Epithelial cell of prostate (primary cell): ENCODE measurements at regions not wholly inside any gene's neighbourhood (a gene's known extent, or its start where the extent isn't known, plus 50 kb on each side); places are given as distances from the start of the nearest gene placed in this dataset.
"Not testable (repeated sequence)": the region's sequence is repeated elsewhere in the genome, so short reads cannot be mapped to it uniquely, and the experiment has no call there.

ENCODE experiments used
- DNase-seq: peaks from one replicate; pipeline ENCODE4 v3.0.0-alpha.2; 2011; ENCODE audit warnings: low read depth, low spot score
- H3K27ac ChIP-seq: fragments of 450-650 bp; 2 replicates; pipeline ENCODE4 v1.5.1; 2017; ENCODE audit warnings: mild to moderate bottlenecking

DNA sequence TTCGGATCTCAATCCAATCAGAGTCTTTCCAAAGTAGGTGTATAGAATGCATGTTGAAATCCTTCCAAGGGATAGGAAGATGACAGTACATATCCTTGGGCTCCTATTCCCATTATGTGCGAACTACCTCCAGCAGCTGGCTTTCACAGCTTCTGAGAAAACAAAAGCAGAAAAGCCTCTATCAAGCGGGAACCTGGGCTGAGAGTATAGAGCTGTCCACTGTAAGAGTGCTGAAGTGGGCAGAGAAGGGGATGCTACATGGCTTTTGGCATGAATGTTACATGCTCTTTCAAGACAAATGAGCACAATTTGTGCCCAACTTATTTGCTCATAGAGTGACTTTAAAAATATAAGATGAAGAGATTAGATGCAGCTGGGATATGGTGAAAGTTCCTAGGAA, 993.5 kb downstream of the CDH8 start:
- H3K27ac ChIP-seq: no peak overlapping the region
- DNase-seq: no peak

DNA sequence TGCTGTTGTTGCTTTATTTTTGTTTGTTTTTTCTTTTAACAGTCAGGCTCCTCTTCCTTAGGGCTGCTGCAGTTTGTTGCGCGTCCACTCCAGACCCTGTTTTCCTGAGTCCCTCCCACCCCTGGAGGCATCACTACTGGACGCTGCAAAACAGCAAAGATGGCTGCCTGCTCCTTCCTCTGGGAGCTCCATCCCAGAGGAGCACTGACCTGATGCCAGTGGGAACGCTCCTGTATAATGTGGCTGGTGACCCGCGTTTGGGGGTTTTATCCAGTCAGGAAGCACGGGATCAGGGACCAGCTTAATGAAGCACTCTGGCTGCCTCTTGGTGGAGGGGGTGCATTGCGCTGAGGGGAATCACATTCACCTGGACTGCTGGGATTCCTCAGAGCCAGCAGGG, 1005.6 kb downstream of the CDH8 start:
- DNase-seq: no peak
- no peak overlapping the region for H3K27ac ChIP-seq

DNA sequence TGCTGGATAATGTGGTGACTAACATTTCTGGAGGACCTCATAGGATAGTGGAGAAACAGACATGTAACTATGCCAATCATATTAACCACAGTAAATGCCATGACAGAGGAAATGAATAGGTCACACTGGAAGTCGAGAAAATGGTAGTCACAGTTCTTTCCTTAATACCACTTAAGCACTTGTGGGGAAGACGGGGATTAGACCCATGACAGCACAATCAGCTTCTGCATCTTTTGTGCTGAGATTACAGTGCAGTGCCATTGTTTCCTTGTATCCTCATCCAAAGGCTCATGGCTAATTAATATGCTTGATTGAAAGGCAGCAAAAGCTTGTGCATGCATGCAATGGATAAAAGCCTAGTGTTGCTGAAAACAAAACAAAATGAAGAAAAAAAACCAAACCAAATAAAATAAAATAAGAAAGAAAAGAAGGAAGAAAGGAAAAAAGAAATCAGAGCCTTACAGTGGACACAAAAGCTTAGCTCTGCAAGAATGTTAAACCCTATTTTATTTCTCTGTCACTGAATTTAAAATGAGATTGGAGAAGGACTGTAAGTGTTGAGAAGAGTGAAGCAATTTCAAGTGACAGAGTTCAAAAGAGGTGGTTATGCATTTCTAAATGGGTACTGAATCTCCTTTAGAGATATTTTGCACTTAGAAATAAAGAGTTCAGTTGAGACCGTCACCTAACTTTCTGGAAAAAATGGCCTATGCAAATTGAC, 1011.9 kb downstream of the CDH8 start:
- no peak for DNase-seq
- no peak overlapping the region for H3K27ac ChIP-seq

DNA sequence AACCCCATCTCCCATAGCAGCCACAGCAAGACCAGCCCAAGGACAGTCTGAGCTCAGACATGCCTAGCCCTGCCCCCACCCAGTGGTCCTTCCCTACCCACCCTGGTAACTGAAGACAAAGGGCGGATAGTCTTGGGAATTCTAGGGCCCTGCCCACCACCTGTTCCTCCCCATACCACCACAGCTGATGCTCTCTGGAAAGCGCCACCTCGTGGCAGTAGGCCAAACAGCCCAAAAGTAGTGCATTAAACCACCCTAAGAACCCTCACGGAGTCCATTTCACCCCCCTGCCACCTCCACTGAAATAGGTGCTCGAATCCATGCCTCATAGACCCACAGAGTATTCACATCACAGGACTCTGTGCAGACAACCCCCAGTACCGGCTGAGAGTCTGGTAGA, 1021.4 kb downstream of the CDH8 start:
- no peak overlapping the region for H3K27ac ChIP-seq
- no peak for DNase-seq

DNA sequence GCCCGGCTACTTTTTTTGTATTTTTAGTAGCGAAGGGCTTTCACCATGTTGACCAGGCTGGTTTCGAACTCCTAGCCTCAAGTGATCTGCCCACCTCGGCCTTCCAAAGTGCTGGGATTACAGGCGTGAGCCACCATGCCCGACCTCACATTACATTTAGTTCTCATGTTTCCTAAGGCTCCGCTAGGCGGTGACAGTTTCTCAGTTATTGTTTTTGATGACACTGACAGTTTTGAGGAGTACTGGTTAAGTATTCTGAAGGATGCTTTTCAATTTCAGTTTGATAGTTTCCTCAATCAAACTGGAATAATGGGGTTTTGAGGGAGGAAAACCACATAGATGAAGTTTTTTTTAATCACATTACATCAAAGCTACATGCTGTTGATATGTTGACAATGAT, 1028.5 kb downstream of the CDH8 start:
- no peak for DNase-seq
- H3K27ac ChIP-seq: no peak overlapping the region

DNA sequence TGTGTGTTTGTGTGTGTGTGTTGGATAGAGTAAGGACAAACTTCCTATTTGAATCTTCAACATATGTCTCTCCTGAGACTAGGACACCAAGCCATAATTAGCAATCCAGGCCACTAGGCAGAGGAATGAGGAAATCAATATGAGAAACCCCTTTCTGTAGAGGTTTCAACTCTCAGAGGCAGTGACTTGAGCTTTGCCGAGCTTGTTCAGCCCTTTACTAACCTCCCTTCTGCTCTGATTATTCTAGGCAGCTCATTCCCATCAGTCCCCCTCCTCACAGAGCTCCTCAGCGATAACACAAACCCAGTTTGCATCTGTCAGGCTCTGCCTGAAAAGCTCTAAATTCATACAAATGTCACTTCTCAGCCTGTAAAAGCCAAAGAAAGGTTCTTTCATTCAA, 1030.3 kb downstream of the CDH8 start:
- DNase-seq: no peak
- no peak overlapping the region for H3K27ac ChIP-seq

DNA sequence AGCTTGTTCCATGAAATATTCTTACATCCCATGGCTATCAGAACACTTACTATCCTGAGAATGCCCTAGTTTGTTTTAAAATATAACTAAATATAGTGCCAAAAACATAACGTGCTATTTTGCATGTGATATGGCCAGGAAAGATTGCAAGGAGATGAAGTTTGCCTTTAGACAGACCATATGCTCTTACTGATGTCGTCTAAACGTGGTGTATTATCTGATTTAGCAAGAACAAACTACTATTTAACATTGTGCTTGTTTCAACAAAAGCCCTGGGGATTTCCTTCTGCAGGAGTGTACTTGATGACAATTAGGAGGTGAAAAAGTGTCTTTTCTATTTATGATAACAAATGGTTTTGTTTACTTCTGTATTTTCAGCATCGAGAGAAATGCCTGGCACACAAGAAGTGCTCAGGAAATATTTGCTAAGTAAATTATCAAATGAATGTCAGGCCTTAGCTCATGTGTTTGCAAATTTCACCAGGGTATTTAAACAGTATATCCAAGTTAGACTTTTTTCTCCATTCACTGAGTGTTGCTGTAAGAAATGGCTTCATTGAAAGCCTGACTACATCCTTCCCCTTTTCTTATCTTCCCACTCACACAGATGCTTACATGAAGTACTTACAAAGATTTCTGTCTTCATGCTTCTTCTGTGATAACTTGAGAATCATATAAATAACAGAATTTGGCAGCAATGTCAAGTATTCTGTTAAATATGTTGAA, 1033.6 kb downstream of the CDH8 start:
- H3K27ac ChIP-seq: no peak overlapping the region
- no peak for DNase-seq

DNA sequence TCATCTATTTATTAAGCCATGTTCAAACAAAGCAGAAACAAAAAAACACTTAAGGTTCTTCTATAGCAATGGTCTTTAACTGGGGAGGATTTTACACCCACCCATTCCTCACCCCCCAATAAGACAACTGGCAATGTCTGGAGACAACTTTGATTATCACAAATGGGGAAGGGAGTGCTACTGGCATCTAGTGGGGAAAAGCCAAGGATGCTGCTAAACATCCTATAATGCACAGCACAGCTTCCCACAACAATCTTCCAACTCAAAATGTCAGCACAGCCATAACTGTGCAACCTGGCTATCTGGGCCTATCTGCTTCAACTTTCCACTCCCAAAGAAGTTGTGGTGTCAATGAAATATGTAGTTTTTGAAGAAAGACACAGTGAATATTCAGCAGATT, 1044.4 kb downstream of the CDH8 start:
- no peak for DNase-seq
- H3K27ac ChIP-seq: no peak overlapping the region

DNA sequence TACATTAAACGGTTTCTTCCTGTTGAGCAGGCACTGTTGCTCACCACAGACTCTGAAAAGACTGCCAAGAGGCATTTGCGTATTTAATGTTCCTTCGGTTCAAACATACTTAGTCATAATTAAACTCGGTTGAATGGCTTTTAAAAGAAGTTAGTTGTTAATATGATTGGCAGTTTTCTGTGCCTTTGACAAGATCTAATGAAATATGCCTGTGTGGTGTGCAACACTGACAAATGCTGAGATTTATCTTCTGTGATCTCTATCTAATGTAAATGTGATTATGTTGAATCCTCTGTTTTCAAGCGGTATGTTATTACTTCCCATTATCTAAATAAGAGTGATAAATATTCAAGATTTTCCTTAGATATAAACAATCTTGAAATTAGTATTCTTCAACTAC, 1046.6 kb downstream of the CDH8 start:
- DNase-seq: no peak
- H3K27ac ChIP-seq: no peak overlapping the region

DNA sequence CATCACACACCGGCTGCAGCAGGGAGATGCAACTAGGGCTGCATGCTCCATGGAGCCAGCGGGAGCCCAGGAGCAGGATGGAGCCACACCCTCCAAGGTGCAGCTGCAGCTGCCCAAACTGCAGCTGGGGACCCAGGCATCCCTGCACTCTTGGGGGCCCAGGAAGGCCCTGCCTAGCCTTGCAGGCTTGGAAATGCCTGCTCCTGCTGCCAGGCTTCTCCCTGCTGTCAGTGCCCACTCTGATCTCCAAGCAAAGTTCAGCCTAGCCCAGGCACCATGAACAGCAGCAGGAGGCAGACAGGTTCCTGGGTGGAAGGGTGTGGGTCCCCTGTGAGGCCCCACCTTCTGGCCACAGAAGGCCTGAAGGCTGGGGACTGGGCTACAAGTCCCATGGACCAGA, 1057.1 kb downstream of the CDH8 start:
- no peak overlapping the region for H3K27ac ChIP-seq
- no peak for DNase-seq

DNA sequence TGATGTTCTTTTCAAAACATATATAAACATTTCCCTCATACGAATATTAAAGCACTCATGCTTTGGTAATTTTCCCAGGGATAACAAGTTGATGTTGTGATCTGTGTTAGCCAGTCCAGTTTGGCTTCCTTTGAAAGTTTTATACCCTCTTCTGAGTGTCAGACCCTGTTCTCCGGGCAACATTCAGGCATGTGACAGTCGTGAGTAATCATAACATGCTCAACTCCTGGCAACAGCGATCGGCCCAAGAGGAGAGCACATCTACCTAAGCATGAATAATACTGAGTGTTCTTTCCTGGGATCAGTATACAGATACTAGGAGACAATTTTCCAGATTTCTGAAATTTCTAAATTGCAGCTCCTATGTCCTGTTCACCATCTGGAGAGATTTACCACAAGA, 1086.4 kb downstream of the CDH8 start:
- DNase-seq: no peak

DNA sequence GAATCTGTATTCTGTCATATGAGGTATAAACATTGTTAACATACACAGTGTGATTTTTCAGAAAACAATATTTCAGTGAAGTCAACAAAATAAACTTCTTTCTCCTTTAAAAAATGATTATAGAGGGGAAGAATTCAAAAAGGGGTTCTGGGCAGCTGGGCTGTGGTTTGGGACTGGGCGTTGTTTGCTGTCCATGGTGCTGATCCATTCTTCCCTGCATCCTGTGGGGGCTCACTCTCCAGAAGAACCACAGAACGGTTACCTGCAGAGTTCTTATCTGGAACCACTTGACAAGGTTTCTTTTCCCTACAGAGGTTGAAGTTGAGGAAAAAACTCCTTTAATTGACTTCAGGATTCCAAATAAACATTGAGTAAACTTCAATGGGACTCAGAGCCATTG, 1091.0 kb downstream of the CDH8 start:
- DNase-seq: no peak
- H3K27ac ChIP-seq: no peak overlapping the region

More for the DNA sequence above, 1086.4 kb downstream of the CDH8 start:
- H3K27ac ChIP-seq: no peak overlapping the region

DNA sequence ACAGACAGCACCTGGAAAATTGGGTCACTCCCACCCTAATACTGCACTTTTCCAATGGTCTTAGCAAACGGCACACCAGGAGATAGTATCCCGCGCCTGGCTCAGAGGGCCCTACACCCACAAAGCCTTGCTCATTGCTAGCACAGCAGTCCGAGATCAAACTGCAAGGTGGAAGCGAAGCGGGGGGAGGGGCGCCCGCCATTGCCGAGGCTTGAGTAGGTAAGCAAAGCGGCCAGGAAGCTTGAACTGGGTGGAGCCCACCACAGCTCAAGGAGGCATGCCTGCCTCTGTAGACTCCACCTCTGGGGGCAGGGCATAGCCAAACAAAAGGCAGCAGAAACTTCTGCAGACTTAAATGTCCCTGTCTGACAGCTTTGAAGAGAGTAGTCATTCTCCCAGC, 1100.0 kb downstream of the CDH8 start:
- not testable (repeated sequence) for H3K27ac ChIP-seq, DNase-seq

DNA sequence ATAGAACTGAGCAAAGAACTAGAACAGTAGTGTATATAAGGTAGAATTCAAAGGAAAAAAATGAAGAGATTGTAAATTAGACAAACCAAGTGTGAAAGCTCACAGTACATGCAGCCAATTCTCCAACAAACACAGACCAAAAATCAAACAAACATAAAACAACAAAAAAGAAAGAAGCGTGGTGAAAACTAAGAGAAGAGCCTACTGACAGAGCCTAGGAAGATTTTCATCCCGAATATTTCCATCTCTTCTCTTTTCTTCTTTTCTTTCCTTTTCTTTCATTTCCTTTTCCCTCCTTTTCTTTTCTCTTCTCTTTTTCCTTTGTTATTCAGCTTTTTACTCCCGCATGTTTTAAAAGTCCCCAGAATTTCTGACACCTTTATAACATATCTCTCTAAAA, 1103.6 kb downstream of the CDH8 start:
- DNase-seq: no peak
- H3K27ac ChIP-seq: no peak overlapping the region

DNA sequence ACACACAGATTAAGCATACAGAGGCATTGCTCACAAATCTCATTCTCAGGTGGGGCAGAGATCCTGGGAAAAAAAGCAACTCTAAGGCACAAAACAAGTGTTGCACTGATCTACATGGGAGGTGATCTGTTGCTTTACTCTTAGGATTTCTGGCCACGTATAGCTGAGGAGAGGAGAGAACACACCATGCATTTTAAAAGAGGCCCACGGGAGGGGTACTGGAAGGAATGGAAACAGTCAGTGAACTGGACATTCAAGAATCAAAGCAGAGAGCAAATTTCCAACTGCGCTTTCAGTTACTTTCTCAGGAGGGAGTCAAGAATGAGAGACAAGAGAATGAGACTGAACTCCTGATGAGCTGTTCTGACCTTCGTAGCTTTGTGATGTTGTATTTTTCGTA, 1105.9 kb downstream of the CDH8 start:
- no peak for DNase-seq
- no peak overlapping the region for H3K27ac ChIP-seq

DNA sequence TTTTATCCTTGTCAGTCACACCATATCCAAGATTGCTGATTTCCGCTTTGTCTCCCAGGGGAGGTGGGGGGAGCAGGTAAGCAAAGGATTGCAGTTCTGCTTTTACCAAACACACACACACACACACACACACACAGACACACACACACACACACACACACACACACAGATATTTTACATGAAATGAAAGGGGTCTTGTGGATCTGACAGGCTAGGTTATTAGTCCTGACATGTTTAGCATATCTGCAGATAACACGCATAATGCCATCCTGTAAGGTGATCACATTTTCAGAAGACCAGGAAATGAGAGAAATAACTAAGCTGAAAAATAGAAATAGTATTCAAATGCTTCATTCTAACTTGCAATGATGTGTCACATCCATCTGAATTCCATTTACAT, 1113.3 kb downstream of the CDH8 start:
- DNase-seq: no peak
- H3K27ac ChIP-seq: no peak overlapping the region

DNA sequence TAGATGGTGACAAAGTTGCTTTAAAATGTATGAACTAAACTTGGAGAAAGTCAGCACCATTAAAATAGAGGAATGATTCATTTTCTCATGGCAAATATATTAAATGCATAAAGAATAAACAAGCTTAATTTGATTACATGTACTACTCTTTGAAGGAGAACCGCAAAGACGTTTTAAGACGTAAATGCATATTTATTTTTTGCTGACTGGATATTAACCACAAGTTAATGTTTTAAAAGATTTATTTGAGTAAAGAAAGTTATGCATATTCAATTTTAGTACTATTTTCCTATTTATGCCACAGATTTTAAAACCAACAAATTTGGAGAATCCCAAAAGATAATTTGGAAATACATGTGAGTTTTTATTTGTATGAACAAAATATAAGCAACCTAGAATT, 1121.9 kb downstream of the CDH8 start:
- no peak overlapping the region for H3K27ac ChIP-seq
- DNase-seq: no peak

DNA sequence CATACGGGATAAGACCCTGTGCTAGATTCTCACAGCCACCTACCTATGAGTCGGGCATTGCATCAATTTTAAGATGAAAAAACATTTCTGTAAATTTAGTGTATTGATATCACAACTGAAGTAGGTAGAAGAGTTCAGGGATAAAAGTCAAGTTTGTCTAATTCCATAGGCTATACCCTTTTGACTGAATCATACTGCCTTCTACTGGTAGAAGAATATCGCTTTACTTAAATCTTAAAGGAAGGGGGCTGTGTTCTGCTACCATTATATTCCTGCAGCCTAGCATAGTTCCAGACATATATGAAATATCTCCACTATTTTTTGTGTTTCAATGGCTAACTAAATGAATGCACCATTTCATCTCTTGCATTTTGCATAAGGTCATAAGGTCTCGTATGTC, 1128.6 kb downstream of the CDH8 start:
- DNase-seq: no peak
- no peak overlapping the region for H3K27ac ChIP-seq

DNA sequence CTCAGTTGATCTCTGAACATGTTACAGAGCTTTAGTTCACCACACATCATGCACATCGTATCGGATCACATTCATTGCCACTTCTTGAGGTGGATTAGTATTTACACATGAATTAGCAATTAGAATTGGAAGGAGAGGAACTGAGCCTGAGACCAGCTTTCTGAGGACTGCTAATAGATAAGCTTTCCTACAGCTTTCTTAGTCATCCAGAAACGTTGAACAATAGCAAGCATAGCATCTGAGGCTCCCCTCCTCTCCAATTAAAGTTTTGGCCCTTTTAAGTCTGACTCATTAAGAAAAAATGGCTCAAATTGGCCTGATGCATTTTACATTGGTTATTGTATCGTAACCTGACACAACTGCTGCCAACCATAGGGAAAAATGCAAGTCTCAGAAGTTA, 1130.4 kb downstream of the CDH8 start:
- H3K27ac ChIP-seq: no peak overlapping the region
- DNase-seq: no peak

DNA sequence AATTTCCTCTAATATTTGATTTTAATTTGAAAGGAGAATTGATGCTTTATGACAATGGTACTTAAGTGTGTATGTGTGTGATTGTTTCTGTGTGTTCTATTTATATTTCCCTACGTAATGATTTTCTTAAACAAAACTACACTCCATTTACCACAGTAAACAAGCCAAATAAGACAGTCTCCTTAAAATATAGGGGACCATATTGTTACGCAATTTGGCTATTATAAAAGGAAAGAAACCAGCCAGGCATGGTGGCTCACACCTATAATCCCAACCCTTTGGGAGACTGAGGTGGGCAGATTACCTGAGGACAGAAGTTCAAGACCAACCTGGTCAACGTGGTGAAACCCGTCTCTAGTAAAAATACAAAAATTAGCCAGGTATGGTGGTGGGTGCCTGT, 1134.1 kb downstream of the CDH8 start:
- no peak overlapping the region for H3K27ac ChIP-seq
- DNase-seq: no peak

DNA sequence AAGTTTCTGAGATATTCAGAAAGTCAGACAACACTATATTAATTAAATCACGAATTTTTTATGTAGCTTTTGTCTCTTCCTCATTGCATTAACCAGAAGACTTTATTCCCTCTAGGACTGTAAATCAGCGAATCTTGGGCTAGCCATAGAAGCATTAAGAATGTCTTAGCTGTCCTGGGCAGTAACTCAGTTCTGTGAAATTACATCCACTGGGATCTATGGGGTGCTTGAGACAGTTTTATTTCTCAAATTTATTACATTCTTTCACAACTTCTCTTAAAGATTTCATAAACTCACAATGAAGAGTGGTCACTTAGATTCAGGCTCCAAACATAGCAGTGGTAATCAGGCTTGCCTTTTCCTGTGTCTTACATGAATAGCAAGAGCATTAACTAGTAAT, 1153.4 kb downstream of the CDH8 start:
- no peak overlapping the region for H3K27ac ChIP-seq
- no peak for DNase-seq

DNA sequence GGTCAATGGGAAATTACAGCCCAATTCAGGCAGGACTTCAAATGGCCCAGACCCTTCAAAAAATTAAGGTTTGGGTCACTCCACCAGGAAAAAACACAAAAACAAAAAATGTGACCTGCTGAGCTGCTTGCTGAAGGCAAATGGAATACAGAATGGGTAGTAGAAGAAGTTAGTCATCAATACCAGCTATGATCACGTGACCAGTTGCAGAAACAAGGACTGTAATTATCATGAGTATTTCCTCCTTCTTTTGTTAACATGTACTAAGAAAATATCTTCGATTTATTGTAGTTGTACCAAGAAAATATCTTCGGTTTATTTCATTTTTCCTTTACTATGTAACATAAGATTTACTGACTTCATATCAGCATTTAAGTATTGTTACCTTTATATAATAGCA, 1183.6 kb downstream of the CDH8 start:
- H3K27ac ChIP-seq: no peak overlapping the region
- DNase-seq: no peak
